Testis (tissue), 2 donors: ENCODE measurements at regions not wholly inside any gene's neighbourhood (a gene's known extent, or its start where the extent isn't known, plus 50 kb on each side); places are given as distances from the start of the nearest gene placed in this dataset.

ENCODE experiments used
- DNase-seq: peaks from one replicate; pipeline ENCODE4 v3.0.0-alpha.2; 2019
- H3K27ac ChIP-seq, 2 donors: fragments of 200-600 bp; sonication (generic); one replicate each; pipeline ENCODE4 v1.5.1; 2019
- H3K27me3 ChIP-seq: fragments of 200-600 bp; sonication (generic); one replicate; pipeline ENCODE4 v1.5.1; 2019
- H3K36me3 ChIP-seq: fragments of 200-600 bp; sonication (generic); one replicate; pipeline ENCODE4 v1.5.1; 2017; ENCODE audit warnings: low read depth; ENCODE audit errors: missing control alignments
- H3K4me1 ChIP-seq: fragments of 200-600 bp; sonication (generic); one replicate; pipeline ENCODE4 v1.5.1; 2019
- H3K4me3 ChIP-seq, 2 donors: fragments of 200-600 bp; sonication (generic); one replicate each; pipeline ENCODE4 v1.5.1; 2017 to 2019
- H3K9me3 ChIP-seq: fragments of 200-600 bp; sonication (generic); one replicate; pipeline ENCODE4 v1.5.1; 2017
- CTCF ChIP-seq, 3 experiments: fragments of 450-650 bp in 2 of 3; fragments of 200-600 bp in 1 of 3; sonication (generic) in 1 of 3; IDR thresholded peaks; one replicate each; pipeline ENCODE4 v1.5.1; 2016 to 2019; ENCODE audit warnings: antibody characterized with exemption in 3 of 3, mild to moderate bottlenecking in 2 of 3, moderate library complexity in 1 of 3
- POLR2A ChIP-seq: fragments of 450-650 bp; IDR thresholded peaks from one replicate; pipeline ENCODE4 v1.6.1; 2017; ENCODE audit warnings: antibody characterized with exemption, mild to moderate bottlenecking, moderate library complexity
- WGBS, 2 donors: methylation state at CpG; one replicate each; pipeline ENCODE4 v1.1.5; 2018; 5-methylcytosine and 5-hydroxymethylcytosine counted together
- intact Hi-C: fragments of 100-400 bp; cut with DNase I; formaldehyde crosslinking; loops from one replicate; pipeline ENCODE4 v1.15.1; 2023; ENCODE audit warnings: low total_unique reads

- WGBS, 2 donors = 75 to 87% methylated on average over 8 of the region's 8 CpGs
- DNase-seq = no peak
- Histone ChIP-seq H3K36me3 (no peaks in the 10 kb centered on the region), H3K27me3 (no peaks in the 10 kb centered on the region), H3K27ac (no peak overlapping the region), H3K4me1 (peaks cover 11% of the 10 kb centered on the region), H3K4me3 (no peak overlapping the region), H3K9me3 (no peaks in the 10 kb centered on the region)
- intact Hi-C loops = no loop called here
- no peak for TF ChIP-seq POLR2A
- TF ChIP-seq CTCF (IDR thresholded peaks at IDR 0.05) = no peak
These were observed 81.0 kb upstream of the INSIG1 start for GRCh38 chr7:155216475-155217272.

- Histone ChIP-seq H3K27ac (no peak overlapping the region), H3K4me1 (peaks cover 11% of the 10 kb centered on the region), H3K36me3 (no peaks in the 10 kb centered on the region), H3K4me3 (no peak overlapping the region), H3K27me3 (no peaks in the 10 kb centered on the region), H3K9me3 (no peaks in the 10 kb centered on the region)
- intact Hi-C loops = no loop called here
- no peak for DNase-seq
- WGBS, 2 donors = 82 to 95% methylated on average over 2 of the region's 2 CpGs
- TF ChIP-seq CTCF (IDR thresholded peaks at IDR 0.05) (no peak), POLR2A (no peak)
These were observed 80.0 kb upstream of the INSIG1 start for GRCh38 chr7:155217634-155218033.

- no peaks in the 10 kb centered on the region for H3K9me3 ChIP-seq
These were observed 79.2 kb upstream of the INSIG1 start for GRCh38 chr7:155218276-155219153.

DNA sequence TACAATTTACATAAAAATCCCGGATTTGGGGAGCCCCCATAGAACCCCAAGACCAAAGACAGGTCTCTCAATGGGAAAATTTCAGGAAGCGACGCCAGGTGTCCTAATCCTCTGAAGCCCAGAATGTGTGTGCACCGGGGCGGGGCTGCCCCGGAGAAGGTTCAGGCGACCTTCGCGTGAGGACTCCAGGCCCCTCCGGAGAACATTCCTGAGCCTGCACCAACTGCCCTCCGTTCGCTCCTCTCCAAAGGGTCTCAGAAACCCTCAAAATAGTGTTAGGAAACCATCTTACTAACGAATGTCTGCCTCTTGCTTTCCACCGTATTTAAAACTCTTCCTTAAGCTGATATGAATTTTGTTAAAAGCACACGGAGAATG lies 78.5 kb upstream of the INSIG1 start:
- H3K36me3 ChIP-seq = no peaks in the 10 kb centered on the region
- intact Hi-C loops = no loop called here
- peaks cover 8% of the 10 kb centered on the region for H3K4me1 ChIP-seq
- H3K27me3 ChIP-seq = no peaks in the 10 kb centered on the region
- 47 to 70% methylated on average over 15 of the region's 15 CpGs for WGBS, 2 donors
- TF ChIP-seq CTCF (IDR thresholded peaks at IDR 0.05) (no peak), POLR2A (no peak)
- H3K27ac ChIP-seq = no peak overlapping the region
- no peaks in the 10 kb centered on the region for H3K9me3 ChIP-seq
- no peak overlapping the region for H3K4me3 ChIP-seq
- no peak for DNase-seq

More at GRCh38 chr7:155218276-155219153, 79.2 kb upstream of the INSIG1 start:
- Histone ChIP-seq H3K4me3 (no peak overlapping the region), H3K27ac (no peak overlapping the region), H3K36me3 (no peaks in the 10 kb centered on the region), H3K4me1 (peaks cover 11% of the 10 kb centered on the region), H3K27me3 (no peaks in the 10 kb centered on the region)
- WGBS, 2 donors = 57 to 75% methylated on average over 16 to 19 of the region's 20 CpGs
- no peak for TF ChIP-seq POLR2A
- no peak for TF ChIP-seq CTCF (IDR thresholded peaks at IDR 0.05)
- DNase-seq = no peak
- intact Hi-C loops = no loop called here
